ENCODE measurements at regions not wholly inside any gene's neighbourhood (a gene's known extent, or its start where the extent isn't known, plus 50 kb on each side); places are given as distances from the start of the nearest gene placed in this dataset.

- TF ChIP-seq CTCF (IDR thresholded peaks at IDR 0.05) (no peak), POLR2A (IDR thresholded peaks at IDR 0.05) (no peak), POLR2AphosphoS5 (IDR thresholded peaks at IDR 0.05) (no peak)
Measured at GRCh38 chr2:12430407-12431133, 286.2 kb upstream of the TRIB2 start.
